UCSD-AML1 (cell line): ENCODE measurements at regions not wholly inside any gene's neighbourhood (a gene's known extent, or its start where the extent isn't known, plus 50 kb on each side); places are given as distances from the start of the nearest gene placed in this dataset.

Source experiments
- DNase-seq: peaks from one replicate; lab custom pipeline; 2025; ENCODE audit not compliant: unreplicated experiment; lab: John Stamatoyannopoulos, UW

DNA sequence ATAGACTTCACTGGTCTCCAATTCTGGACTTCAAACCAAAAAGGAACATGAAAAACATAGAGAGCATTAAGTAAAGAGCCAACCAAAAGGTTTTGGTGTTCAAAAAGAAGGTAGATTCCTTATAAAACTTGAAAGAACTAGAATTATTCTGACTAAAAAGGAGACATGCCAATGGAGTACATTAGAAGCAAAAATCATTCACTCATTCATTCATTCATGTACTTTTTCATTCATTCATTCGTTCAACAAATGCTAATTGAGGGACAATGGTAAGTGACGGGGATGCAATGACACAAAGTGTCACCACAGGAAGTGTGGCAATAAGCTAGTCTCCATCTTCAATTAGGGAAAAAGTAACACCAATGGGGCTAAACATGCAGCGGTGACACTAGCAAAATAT is 181.0 kb upstream of the ATP11B start:
- no peak for DNase-seq

DNA sequence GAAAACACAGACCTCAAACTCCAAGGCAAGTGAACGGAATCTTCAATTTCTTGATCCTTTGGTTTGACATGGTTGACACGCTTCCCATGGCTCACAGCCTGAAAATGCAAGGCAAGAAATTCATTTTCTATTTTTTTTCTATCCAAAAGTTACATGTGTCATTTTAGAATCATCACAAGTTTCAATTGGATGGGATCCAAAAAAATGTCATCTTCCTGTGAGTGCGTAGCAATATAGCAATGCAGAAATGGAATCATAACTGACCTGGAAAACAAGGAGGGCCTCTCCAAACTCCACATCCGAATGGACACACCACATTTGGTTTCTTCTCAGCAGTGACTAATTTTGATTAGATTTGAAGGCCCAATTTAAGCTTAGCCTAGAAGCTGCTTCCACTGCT is 175.8 kb upstream of the ATP11B start:
- DNase-seq, result no peak

DNA sequence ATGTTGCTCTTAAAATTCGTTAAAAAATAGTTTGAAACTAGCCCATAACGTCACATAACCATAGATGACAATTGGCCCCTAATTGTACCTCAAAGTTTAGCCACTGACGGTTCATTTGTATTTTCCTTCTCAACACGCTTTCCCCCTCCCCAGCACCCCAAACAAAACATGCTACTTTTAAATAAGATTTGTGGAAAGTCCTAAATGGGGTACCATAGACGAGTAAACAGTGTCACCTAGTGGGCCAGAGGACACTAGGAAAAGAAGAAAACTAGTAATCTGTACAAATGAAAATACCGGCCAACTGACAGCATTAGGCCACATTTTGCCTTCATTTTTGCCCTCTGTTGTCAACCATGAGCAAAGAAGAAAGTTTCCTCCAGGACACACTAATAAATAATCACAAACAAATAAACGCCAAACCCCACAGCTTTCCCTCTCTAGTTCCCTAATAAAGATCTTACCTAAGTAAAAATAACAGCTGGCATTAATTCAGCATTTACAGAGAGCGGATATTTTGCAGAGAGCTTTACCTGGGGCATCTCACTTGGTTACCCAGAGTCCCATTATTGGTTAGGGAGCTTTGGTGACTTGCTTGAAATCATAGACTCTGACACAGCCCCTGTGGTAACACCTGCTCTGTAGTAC is 175.1 kb upstream of the ATP11B start:
- DNase-seq, result no peak

DNA sequence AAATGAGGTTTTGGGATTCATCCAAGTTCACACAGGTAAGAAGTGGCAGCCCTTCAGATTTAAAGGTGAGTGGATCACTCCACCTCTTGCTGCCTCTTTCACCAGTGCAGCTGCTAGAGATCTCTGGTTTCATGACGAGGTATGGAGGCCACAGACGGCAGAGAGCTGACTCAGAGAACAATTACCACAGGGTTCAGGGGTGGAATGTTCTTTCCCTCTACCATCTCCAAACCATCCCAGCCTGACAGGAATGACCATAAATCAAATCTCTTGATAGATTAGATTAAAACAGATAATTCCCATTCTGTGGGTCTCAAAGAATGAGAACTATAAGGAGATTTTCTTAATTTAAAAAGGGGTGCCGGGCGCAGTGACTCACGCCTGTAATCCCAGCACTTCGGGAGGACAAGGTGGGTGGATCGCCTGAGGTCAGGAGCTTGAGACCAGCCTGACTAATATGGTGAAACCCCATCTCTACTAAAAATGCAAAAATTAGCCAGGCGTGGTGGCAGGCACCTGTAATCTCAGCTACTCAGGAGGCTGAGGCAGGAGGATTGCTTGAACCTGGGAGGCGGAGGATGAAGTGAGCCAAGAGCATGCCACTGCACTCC is 174.2 kb upstream of the ATP11B start:
- DNase-seq, result no peak

DNA sequence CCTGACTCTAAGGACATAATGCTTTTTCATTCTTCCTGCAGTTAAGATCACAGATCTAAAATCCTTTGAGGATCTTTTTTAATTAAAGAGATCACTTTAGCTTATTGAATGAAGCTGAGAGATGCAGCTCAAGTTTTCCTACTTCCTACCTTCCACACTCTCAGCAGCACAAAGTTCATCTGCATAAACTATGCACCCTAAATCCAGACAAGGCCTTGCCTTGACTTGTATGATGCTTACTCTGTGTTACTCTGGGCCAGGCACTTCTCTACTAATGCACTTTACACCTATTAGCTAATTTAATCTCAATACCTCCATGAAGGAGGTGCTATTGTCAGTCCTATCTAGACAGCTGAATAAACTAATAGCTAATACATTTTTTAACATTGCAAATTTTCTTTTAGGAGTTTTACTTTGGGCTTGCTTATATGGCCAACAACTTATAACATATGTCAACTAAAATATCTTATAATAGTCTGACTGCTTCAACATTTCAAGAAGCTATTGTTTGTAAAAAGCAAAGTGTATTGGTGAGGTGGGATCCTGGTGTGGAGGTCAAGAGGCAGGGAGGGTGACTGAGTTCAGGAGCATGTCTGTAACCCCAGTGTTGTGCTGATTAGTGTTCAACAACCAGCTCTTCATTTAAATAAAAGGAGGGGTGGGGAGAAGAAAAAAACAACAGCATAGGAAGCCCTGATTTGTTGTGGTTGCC is 172.4 kb upstream of the ATP11B start:
- DNase-seq, result no peak

DNA sequence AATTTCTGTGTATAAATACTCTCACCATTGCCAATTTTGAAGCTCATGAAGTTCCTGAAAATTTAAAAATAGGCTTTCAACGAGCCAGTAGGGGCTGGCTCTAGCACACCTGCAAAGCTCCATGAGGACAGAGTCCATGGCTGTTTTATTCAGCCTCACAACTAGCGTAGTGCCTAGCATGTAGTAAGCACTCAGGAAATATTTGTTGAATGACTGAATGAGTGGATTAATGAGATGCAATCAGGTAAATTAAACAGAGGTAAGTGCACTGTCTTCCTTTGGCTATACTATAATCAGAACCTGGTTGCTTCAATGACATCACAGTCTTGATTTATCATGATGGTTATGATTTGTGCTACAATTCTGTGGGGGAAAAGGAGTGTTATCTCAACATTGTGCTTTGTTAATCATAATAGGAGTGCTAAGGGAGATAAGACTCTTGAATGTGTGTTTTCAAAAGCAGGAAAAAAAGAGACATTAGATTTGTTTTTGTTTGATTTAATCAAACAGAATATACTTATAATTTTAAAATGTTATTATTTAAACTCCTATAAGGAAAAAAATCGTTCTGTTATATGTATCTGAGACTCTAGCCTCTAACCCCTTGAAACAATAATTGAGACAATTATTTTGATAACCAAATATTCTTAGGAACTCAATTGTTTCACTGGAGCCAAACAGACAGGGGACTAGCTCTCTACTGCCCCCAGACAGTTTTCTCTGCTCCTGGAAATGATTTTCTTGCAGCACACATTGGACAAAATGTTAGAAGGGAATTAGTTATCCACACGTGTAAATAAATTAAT is 171.7 kb upstream of the ATP11B start:
- no peak for DNase-seq

DNA sequence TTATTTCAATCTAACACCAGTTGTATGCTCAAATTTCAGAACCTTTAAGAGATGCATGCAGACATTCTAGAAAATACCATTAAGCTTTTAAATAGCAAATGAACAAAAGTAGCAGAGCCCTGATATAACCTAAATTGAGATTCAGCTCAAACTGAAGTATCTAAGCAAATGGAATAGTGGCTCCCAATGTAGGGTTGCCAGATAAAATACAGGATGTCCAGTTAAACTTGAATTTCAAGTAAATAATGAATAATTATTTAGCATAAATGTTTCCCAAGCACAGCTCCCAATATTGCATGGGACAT is 171.1 kb upstream of the ATP11B start:
- no peak for DNase-seq

DNA sequence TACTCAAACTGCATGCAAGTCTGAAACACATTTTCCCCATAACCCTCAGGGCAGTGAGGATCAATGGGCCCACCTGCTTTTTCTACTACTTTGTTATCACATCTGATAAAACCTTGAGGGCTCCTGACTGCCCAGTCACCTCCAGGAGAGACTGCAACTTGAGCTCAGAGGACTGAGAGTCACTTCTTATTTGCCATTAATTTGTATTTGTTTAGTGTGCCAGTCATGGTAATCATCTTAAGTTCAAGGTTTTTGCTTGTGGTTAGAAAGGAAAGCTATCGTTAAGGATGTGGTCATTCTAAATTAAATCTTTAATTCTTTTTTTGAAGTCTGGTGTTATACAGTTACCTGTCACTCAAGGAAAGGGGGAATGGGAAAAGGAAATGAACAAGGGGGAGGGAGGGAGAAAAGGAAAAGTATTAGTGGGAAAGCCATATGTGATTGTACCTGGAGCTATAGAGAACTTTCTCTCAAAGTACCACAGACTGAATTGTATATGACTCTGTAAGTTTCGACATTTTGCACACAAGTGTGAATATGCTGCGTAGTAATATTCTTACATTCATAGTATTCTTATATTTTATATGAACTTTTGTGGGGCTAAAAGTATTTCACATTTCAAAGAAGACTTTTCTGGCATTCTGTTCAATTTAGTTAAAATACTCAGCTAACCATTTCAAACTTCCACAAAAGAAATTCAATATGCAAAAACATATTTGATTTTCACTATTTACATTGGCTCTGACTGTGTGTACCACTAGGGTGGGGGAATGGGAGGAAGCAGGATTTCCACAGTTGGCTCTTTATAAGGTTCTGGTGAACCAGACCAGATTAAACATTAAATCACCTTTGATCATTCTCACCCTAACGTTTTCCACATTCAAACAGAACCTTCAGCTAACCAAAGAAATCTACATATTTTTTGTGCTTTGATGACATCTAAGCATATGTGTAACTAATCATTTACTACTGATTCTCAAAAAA is 166.5 kb upstream of the ATP11B start:
- no peak for DNase-seq

DNA sequence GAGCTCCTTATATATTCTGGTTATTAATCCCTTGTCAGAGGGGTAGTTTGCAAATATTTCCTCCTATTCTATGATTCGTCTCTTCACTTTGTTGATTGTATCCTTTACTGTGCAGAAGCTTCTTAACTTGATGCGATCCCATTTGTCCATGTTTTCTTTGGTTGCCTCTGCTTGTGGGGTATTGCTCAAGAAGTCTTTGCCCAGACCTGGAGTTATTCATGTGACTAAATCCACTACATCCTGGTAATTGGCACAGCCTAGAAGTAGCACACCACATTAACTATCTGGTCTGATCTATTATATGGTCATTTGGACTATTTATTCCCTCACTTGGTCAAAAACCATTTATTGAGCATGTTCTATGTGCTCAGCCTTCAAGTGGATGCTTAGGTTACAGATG is 164.8 kb upstream of the ATP11B start:
- no peak for DNase-seq

DNA sequence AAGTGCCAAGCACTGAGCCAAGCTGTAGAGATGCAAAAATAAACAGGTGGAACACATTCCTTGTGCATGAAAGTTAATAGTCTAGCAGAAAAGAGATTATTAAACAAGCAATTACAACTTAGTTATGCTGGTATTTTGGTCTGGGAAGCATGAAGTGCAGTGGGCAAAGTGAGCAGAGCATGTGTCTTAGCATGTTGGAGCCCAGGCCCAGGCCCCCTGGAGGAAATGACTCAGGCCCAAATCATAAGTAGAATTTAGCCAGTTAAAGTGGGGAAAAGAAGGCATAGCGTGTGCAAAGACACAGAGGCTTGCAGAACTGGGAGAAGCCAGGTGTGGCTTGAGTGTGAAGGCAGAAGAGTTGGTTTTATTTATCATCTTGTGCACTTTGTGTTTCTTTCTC is 163.8 kb upstream of the ATP11B start:
- no peak for DNase-seq

DNA sequence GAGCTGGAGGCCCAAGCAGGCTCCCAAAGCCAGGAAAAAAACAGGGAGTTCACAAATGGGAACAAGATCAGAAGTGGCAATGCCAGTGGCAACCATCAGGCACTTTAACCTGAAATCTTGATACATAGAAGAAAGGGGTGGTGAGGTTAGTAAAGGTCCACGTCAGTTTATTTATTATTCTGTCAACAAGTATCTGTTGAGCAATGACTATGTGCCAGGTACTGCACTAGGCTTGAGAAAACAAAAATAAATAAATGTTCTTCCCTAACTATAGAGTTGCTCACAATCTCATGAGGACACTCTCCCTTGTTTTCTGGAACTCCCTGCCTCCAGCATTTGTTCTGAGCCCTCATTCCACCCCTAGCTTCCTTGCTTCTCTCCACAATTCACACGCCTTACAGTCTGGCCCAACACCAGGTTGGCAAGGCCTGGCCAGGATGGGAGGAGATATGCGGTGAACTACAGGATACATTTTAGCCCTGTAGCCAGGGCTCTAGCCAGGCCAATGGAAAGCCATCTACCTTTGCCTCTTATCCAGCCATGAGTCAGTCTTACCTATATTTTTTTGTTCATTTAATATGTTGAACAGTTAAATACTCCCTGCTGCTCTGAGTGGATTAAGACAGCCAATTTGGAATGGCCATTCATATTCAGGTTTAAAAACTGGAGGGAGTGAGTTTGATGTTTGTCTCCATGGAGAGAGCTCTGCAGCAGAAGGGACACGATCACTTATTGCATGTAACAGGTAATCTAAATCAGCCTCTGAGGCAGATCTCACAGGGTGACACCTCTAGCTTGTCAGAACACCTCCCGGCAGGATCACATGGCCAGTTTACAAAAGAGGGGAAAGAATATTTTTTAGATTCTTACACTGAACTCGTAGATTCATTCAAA is 161.9 kb upstream of the ATP11B start:
- DNase-seq, result no peak

DNA sequence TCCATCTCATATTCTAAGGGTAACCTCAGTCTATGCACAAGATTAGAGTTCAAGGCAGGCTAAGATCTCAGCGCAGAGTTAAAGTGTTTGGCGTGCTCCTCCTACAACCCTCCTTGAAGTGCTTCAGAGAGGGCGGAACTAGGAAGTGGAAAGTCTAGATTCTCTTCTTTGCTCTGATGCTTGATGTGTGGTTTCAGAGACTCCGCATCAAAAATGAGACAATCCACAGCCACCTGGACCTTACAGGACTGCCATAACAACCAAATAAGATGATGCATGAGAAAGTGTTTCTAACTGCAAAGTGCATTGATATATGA is 161.3 kb upstream of the ATP11B start:
- no peak for DNase-seq

DNA sequence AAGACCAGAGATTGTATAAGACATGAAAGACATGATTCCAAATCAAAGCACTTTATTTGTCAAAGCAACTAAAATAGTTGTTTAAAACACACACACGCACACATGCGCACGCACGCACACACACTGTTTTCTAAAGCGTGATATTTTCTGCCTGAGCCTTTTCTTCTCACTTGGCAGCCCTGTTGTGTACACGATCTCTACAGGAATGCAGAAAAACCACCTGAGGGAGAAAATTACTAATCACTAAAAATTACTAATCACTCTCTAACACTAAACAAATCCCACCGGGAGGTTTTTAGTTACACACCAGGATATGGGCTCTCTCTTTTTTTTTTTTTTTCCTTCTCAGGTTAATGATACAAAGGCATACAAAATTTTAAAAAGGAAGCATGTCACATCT is 160.1 kb upstream of the ATP11B start:
- no peak for DNase-seq

DNA sequence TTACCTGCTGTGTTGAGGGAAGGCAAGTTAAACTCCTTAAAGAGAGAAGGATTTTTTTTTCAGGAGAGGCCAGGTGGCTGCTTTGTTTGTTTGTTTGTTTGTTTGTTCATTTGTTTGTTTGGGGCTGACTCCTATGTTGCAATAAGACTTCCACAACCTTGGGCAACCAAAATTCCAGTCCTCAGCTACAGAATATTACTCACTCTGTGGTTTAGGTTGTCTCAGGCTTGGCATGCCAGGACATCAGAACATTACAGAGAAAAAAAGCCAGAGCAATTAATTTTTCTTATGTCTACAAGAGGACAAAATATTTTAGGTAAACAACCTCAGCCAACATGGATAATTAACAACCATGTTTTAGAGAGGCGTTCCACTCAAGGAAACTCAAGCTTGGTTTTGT is 156.7 kb upstream of the ATP11B start:
- no peak for DNase-seq

DNA sequence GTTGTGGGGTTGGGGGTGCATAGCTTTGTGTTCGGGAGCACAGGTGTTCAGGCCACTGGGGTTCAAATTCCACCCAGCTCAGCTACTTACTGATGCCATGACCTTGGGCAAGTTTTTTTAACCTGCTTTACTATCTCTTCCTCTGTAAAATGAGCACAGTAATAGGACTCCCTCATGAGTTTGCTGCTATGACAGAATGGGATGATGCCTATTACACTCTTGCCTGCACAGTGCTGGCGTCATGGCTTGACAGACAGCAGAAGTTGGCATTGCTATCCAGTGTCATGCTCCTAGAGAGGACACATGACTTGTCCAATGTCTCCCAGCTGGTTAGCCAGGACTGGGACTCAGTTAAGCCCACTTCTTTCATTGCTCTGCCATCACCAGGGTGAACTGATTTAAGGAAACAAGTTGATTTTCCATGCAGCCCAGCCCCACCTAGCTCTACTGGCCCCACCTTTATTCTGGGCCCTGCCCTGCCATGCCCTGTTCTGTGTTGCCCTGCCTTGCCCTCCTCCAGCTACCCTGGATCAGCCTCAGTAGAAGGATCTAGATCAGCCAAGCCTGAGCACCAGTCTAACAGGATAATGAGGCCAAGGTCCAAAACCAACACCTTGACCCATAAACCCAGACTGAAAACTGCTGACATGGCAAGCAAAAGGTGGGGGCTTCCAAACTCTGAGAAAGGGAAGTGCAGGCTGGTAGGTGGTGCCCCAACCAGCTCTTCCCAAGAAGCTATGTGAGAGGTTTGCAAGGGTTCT is 155.8 kb upstream of the ATP11B start:
- DNase-seq, result no peak

DNA sequence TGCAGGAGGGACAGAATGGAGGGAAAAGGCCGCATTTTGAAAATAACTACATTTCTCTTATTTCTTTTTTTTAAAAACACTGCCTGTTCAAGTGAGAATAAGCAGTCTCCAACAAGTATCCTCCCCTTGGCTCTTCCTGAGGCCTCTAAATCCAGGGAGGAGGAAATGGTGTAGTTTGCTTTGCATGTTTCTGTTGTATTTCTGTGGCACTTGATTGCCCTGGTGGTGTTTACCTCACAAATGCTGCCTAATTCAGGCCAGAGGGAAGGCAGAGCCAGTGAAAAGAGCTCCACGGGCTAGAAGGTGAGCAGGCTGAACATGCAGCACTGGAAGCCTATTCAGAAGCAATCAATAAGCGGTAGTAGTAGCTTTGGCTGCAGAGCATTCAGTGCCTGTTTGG is 149.3 kb upstream of the ATP11B start:
- no peak for DNase-seq

DNA sequence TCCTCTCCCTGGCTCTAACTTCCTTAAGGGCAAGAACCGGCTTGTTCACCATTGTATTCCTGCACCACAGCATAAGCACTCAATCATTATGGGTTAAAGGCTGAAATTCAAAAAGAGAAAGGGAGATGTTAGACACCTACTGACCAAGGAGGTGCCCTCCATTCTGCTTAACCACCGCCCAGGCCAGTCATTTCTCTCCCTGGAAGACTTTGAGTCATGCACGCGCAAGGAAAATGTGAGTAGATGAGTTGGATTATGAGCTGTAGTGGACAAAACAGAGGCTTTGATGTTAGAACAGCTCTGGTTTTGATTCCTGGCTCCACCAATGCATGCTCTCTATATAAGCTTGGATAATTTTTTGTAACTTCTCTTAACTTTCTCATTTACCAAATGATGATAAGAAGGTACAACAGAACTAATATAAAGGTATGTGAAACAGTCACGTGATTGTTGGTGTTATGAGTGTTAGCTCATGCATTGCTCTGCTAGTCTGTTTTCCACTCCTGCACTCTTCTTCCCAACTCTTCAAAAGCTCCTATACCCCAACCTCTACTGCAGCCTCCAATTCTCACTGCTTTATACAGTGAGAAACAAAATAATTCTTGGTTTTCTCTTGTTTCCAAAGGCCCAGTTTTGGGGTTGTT is 148.4 kb upstream of the ATP11B start:
- DNase-seq, result no peak

DNA sequence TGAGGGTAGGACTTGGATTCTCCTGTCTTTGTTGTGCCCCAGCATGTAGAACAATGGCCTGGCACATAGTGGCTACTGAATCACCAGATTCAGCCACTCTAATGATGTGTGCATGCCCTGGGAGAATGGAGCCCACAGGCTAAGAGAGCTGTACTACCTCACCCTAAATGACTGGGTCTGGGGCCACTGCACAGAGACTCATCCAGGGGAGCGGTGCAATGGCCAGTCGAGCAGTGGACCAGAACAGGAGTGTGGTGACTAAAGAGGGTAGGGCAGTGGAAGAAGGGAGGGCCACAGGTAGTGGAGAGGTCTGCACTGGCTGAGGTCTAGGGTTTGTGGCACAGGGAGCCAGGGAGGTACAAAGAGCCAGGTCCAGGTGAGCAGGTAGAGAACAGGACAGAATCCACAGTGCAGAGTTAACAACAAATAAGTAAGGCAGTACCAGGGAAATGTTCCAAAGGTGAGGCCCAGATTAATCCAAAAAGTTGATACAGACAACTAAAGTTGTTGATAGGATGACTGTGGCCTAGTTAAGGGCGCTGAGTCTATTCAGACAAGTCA is 142.7 kb upstream of the ATP11B start:
- no peak for DNase-seq
